ENCODE measurements at regions not wholly inside any gene's neighbourhood (a gene's known extent, or its start where the extent isn't known, plus 50 kb on each side); places are given as distances from the start of the nearest gene placed in this dataset.

- no peak for TF ChIP-seq CTCF (conservative IDR thresholded peaks at IDR 0.05 in 1 of 2, IDR thresholded peaks at IDR 0.05 in 1 of 2; ENCODE audit: low read depth in 1 of 2, low read length in 2 of 2)
- TF ChIP-seq EZH2 (IDR thresholded peaks at IDR 0.05; ENCODE audit: low read length, missing control alignments), result no peak
These were observed 64.5 kb upstream of the LAPTM4A start for GRCh38 chr2:20115902-20116301.
